ENCODE measurements at regions not wholly inside any gene's neighbourhood (a gene's known extent, or its start where the extent isn't known, plus 50 kb on each side); places are given as distances from the start of the nearest gene placed in this dataset.
"Not testable (repeated sequence)": the region's sequence is repeated elsewhere in the genome, so short reads cannot be mapped to it uniquely, and the experiment has no call there.

DNA sequence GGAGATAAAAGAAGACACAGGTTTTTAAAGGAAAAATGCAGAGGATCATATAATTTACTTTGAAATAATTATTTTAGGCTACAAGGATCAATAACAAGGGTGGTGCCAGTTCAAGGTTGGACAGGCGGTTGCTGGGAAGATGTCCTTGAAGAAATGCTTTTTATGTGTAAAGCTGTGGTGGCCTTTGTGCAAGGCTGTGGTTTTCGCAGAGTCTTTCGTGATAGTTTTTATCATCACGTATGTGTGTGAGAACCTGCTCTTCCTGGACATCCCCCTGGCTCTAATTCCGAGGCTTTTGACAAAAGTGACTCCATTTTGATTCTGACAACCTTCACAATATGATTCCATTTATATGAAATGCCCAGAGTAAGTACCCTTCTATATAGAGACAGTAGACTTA lies 85.8 kb upstream of the COG2 start:
- DNase-seq (ENCODE audit: low read depth in 2 of 2) = no peak

DNA sequence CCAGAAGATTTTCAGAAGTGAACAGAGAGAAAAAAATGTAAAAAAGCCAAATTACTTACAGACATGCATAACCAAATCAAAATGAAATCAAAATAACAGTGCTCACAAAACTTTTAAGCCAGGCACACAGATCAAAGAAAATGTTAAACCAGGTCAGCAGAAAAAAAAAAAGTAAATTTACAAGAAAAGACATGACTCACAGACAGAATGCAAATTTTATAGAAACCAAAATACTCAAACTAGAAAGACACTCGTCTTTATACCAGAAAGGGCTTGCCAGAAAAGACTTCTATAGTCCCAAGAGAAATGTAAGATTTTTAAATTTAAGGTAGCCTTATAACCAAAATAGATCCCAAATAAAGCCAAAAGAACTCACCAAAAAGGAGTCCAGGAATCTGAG lies 86.5 kb upstream of the COG2 start:
- no peak for DNase-seq (ENCODE audit: low read depth in 2 of 2)

DNA sequence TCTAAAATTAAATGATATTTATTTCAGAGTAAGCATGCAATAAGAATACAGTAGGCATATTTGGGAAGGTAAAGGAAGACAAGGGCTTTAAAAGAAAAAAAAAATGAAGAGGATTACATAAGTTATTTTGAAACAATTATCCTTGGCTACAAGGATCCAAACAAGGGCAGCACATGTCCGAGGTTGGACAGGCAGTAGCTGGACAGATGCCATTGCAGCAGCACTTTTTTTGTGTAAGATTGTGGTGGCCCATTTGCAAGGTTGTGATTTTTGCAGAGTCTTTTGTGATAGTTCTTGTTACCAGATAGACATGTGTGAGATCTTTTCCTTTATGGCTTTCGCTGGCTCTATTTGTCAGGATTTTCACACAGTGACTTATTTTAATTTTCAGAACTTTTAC lies 89.4 kb upstream of the COG2 start:
- DNase-seq (ENCODE audit: low read depth in 2 of 2) = no peak

DNA sequence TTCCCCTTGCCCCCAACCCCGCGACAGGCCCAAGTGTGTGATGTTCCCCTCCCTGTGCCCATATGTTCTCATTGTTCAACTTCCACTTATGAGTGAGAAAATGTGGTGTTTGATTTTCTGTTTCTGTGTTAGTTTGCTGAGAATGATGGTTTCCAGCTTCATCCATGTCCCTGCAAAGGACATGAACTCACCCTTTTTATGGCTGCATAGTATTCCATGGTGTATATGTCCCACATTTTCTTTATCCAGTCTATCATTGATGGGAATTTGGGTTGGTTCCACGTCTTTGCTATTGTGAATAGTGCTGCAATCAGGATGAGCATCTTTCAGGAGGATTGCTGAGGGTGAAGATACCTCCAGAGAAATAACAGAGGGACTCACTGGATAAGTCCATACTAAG lies 91.3 kb upstream of the COG2 start:
- not testable (repeated sequence) for DNase-seq (ENCODE audit: low read depth in 2 of 2)

DNA sequence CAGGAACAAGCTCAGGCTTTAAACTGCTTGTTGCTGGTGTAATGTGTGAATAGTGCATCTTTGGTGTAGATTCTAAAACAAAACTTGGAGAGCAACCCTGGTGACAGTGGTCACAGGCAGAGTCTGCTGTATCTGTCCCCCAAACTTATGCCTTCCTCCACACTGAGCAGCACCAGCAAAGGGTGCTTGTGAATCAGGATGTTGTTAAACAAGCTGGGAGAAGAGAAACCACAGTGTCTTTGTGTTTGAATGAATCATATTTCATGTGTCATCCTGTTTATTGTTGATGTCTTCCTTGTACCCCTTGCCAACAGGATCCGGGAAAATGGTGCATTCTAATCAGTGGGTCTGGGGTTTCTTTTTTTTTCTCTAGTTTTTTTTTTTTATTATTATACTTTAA lies 91.9 kb upstream of the COG2 start:
- no peak for DNase-seq (ENCODE audit: low read depth in 2 of 2)

DNA sequence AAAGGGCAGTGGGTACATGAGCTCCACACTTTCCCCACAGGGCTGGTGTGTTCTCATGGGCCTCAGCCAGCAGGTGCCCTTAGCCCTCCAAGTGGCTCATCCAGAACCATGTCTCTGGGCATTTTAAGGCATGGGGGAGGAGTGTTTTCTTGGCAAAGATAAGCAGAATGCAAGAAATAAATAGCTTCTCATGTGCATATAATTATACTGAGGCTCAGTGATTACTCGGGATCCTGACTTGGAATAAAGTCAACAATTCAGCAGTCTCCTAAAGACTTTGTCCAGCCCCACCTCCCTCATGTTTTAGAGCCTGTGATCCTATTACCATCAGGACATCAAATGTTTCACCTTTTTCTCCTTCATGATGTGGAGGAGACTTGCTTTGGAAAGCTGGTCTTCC lies 92.7 kb upstream of the COG2 start:
- DNase-seq (ENCODE audit: low read depth in 2 of 2) = no peak

DNA sequence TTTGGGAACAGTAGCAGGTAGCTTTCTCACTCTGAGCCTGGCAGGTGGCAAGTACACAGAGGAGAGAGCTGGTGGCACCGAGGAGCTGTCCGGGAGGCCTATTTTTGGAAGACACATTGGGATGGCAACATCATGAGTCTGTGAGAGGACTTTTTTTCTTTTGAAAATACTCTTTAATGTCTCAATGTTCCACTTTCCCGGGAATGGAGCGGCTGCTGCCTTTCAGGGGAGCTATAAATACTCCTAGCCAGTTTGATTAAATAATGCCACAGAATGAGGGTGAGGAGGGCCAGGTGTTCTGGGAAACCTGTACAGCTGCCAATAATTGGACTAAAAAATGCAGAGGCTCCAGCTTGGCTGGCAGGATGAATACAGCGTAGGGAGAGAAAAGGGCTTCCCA lies 93.3 kb upstream of the COG2 start:
- no peak for DNase-seq (ENCODE audit: low read depth in 2 of 2)

DNA sequence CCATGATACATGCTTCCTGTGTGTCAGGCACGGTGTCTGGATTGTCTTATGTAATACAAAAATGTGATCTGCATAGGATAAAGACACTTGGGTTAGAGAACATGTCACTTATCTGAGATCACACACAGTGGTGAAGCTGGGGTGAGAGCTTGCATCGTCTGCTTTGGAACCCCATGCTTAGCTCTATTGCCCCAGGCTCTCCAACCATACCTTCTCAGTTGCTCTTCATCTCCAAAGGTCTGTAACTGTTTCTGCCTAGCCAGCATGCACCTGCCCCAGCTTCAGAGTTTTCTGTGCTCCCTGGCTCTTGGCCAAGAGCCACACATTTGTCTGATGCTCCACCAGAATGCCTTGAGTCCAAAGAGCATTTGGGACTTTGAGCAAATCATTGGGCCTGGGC lies 93.9 kb upstream of the COG2 start:
- no peak for DNase-seq (ENCODE audit: low read depth in 2 of 2)

DNA sequence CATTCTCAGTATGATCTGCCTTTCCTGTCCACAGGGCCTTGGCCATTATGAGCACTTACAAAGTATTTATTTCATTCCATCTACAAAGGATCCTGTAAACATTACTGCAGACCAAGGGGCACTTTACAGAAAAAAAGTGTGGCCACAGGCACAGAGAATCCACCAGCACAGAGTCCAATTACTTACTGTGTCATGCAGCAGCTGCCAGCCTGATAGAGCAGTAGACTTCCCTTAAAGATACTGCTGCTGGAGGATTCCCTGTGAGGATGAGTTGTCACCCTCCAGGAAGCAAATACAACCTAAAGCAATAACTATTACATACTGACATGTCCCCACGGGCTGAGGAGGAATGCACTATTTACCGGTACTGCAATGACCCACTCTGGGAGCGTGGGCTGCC lies 97.1 kb upstream of the COG2 start:
- no peak for DNase-seq (ENCODE audit: low read depth in 2 of 2)

DNA sequence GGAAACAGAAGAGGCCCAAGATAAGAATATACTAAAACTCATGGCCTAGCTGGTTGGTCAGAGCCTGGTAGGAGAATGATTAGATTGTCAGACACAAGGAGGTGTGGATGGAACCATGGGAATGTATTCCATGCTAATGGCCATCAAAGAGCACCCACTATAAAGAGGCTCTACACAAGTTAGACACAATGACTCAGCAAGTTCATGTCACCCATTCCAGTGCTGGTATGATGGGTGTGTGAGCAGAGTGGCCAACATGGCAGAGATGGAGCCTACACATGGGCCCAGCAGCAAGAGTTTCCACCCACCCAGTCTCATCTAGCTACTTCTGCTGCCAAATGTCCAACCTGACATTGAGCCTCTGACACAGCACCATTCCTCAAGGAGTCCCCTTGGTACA lies 97.5 kb upstream of the COG2 start:
- no peak for DNase-seq (ENCODE audit: low read depth in 2 of 2)

DNA sequence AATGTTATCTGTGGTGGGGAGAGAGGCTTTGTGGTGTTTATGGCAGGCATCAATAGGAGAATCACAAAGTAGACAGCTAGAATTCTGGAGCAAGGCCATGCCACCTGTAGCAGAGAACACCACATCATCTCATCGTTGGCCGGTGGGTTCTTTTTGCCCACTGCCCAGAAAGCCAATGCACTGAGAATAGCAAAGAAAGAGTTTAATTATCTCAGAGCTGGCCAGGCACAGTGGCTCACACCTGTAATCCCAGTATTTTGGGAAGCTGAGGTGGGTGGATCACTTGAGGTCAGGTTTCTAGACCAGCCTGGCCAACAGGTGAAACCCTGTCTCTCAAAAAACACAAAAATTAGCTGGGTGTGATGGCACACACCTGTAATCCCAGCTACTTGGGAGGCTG lies 99.2 kb upstream of the COG2 start:
- DNase-seq (ENCODE audit: low read depth in 2 of 2) = no peak

DNA sequence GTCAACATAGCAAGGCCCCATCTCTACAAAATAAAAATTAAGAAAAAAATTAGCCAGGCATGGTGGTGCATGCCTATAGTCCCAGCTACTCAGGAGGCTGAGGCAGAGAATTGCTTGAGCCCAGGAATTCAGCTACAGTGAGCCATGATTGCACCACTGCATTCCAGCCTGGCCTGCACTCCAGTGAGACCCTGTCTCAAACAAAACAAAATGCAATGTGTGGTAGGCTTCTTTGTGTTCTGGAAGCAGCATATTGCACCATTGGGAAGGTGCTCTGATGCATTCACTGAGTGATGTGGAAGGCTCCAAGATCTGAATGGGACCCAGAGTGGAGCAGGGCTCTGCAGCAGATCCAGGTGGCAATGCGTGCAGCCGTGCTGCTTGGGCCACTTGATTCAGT lies 99.6 kb upstream of the COG2 start:
- DNase-seq (ENCODE audit: low read depth in 2 of 2) = no peak

DNA sequence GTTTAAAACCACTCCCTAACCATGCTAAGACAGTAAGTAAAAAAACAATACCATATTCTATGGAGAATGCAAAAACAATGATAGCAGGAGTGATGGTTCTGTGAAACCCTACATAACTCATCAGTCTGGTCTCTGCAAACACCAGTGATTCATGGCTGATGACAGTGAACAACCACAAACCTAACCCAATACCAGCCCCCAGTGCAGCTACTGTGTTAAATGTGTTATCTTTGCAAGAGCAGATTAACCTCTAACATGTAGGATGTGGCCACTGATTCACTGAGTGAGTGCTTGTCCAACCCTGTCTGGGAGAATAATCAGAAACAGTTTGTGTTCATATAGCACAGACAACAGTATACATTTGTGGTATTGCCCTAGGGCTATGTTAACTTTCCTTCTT lies 100.2 kb upstream of the COG2 start:
- no peak for DNase-seq (ENCODE audit: low read depth in 2 of 2)

DNA sequence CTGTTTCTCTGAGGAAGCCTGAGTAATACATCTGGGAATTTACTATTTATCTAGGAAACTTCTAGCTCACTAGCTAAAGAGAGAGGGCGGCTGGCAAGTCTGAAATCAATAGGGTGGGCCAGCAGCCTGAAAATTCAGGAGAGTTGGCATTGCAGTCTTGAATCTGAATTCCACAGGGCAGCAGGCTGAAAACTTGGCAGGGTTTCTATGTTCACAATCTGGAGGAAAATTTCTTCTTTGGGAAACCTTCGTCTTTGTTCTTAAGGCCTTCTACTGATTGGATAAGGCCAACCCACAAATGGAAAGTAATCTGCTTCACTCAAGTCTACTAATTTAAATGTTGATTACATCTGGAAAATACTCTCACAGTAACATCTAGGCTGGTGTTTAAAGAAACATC lies 101.0 kb upstream of the COG2 start:
- no peak for DNase-seq (ENCODE audit: low read depth in 2 of 2)

DNA sequence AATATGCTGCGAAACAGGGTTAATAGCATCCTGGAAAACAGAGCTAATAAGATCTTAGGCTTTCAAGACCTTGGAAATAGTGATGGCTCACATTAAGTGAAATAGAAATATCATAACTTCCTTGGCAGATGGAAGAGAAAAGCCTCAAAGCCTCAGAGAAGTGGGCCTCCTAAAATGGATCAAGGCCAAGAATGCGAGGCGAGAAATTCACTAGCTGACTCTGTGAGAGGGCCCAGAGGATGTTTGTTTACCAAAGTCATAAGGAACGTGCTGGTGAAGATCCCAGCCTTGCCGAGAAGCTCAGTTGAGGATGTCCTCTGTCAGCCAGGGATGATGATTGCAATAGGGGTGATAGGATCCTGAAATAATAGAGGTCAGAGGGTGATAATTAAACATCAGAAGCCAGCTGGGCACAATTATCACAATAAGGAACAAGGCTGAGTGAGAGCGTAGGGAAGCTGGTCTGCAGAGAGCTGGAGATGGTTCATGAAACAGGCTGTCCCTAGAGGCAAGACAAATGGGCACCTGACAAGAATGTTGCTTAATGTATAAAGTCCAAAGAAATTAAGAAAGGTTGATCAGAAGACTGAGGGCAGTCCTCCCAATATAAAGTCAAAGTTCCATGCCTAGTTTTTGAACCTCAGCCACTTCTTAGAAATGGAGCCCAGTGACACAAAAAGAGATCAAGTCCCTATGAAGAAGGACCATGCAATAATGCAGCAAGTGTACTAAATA lies 101.7 kb upstream of the COG2 start:
- no peak for DNase-seq (ENCODE audit: low read depth in 2 of 2)

DNA sequence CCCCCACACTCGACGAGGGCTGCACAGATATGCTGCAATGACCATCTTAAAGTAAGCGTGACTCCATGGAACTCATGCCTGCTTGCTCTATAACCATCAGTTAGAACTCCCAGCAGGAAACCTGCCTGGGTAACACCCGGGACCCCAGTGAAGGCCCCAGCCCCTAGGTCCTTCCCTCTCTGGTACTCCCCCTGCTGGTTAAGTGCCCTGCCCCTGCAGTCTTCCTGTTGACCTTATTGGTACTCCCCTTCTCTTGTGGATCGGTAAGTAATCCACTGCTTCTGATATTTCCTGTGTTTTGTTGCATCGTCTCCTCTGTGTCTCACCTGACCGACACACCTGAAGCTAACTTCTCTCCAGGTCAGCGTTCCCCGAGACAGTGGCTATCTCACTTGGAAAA lies 104.8 kb upstream of the COG2 start:
- DNase-seq (ENCODE audit: low read depth in 2 of 2) = no peak

DNA sequence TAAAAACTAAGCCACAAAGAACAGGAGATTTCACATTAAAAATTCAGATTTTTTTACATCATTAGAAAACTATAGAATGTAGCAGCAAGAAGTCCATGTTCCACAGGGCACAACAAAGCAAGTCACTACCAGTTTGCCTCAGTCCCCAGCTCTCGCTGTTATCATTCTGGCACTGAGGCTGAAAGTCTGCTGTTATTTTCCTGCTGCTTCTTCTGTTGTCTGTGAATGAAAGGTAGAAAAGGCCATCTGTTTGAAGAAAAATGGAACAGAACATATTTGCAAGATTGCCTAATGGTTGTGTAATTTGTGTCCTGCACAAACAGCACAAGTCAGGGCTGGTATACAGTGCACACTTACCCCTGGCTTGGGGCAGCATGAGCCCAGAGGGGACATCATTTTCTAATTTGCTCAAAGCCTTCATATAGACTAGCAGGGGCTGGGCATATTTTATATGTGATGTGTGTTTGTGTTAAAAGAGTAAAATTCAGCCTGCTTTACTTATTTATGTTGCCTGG lies 105.6 kb upstream of the COG2 start:
- no peak for DNase-seq (ENCODE audit: low read depth in 2 of 2)

DNA sequence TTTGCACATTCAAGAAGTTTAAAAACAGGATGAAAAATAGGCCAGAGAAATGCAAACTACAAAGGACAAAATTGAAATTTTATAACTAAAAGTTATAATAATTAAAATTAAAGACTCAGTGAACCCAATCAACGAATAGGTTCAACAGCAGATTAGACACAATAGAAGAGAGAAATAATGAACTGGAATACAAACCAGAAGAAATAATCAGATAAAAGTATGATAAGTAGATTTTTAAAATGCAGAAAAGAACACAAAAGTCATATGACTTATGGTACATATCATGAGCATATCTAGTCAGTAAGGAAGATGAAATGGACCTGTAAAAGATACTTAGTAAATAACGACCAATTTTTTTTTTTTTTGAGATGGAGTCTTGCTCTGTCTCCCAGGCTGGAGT lies 108.1 kb upstream of the COG2 start:
- DNase-seq (ENCODE audit: low read depth in 2 of 2) = no peak

DNA sequence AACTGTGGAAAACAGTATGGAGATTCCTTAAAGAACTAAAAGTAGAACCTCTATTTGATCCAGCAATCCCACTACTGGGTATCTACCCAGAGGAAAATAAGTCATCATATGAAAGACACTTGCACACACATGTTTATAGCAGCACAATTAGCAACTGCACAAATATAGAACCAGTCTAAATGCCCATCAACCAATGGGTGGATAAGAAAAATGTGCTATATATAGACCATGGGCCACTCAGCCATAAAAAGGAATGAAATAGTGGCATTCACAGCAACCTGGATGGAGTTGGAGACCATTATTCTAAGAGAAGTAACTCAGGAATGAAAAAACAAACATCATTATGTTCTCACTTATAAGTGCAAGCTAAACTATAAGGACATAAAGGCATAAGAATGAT lies 105.0 kb upstream of the PGBD5 start:
- no peak for DNase-seq (ENCODE audit: low read depth in 2 of 2)

DNA sequence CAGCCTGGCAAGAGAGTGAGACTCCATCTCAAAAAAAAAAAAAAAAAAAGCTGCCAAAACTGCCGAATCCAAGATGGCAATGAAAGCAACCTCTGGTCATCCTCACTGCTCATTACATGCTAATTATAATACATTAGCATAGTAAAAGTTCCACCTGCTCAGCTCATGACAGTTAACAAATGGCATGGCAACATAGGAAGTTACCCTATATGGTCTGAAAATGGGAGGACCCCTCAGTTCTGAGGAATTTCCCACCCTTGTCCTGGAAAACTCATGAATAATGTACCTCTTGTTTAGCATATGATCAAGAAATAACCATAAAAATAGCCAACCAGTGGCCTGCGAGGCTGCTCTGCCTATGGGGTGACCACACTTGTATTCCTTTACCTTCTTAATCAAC lies 93.1 kb upstream of the PGBD5 start:
- DNase-seq (ENCODE audit: low read depth in 2 of 2) = no peak

DNA sequence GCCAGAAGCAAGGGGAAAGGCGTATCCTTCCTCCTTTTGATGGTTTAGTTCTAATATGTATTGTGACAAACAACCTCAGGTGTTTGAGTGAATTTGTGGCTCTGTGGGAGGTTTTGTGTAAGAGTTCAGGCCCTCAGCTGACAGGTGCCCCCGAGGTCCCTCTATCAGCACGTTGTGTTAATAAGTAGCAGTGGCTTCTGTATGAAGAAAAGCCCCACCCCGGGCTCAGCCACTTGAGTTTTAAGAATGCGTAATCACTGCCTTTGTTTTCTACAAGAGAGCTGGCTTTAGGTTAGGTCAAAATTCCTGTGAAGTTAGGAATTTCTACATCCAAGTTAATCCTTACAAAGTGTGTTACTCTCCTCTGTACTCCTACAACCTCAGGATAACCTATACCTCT lies 92.4 kb upstream of the PGBD5 start:
- DNase-seq (ENCODE audit: low read depth in 2 of 2) = no peak

DNA sequence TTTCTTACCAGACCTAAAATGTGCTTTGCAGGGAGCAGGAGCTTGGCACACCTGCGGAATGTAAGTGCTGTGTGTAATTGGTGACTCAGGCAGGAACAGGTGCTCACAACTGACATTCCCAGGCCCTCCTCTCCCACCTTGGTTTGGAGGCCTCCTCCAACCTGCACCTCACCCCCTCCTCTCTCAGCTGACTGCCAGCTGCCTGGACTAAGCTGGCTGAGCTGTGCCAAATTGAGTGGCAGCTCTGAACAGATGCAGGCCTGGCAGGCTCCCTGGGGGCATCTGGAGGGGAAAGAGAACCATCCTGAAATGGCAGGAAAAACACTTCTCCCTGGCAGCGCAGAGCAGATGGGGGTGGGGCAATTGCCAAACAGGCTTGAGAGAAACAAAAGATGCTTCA lies 91.7 kb upstream of the PGBD5 start:
- DNase-seq (ENCODE audit: low read depth in 2 of 2) = no peak

DNA sequence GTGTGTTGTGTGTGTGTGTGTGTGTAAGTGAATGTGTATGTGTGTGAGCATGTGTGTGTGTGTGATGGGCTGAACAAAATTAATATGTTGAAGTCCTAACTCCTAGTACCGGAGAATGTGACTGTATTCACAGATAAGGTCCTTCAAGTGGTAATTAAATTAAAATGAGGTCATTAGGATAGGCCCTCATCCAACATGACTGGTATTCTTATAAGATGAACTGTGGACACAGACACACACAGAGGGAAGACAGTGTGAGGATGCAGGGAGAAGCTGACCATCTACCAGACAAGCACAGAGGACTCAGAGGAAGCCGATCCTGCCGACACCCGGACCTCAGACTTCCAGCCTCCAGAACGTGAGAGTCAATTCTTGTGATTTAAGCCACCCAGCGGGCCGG lies 91.2 kb upstream of the PGBD5 start:
- DNase-seq (ENCODE audit: low read depth in 2 of 2) = no peak

DNA sequence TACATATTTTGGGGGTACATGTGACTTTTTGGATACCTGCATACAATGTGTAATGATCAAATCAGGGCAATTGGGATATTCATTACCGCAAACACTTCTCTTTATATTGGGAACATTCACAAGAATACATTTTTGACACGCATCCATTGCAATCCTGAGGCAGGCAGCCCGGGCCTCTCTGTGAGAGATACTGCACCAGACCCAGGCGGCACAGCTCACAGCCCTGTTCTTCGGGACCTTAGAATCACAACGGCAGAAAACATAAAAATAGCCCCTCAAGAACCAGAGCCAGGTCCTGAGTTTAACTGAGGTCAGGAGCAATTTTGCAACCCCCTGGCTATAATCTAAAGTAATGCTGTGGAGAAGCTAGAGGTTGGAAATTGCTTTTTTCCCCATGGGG lies 90.8 kb upstream of the PGBD5 start:
- DNase-seq (ENCODE audit: low read depth in 2 of 2) = no peak
